ENCODE measurements at regions not wholly inside any gene's neighbourhood (a gene's known extent, or its start where the extent isn't known, plus 50 kb on each side); places are given as distances from the start of the nearest gene placed in this dataset.

- no peak for TF ChIP-seq POLR2AphosphoS5 (IDR thresholded peaks at IDR 0.05; ENCODE audit: insufficient read depth, low read depth, low read length)
- TF ChIP-seq, protein P1, sequence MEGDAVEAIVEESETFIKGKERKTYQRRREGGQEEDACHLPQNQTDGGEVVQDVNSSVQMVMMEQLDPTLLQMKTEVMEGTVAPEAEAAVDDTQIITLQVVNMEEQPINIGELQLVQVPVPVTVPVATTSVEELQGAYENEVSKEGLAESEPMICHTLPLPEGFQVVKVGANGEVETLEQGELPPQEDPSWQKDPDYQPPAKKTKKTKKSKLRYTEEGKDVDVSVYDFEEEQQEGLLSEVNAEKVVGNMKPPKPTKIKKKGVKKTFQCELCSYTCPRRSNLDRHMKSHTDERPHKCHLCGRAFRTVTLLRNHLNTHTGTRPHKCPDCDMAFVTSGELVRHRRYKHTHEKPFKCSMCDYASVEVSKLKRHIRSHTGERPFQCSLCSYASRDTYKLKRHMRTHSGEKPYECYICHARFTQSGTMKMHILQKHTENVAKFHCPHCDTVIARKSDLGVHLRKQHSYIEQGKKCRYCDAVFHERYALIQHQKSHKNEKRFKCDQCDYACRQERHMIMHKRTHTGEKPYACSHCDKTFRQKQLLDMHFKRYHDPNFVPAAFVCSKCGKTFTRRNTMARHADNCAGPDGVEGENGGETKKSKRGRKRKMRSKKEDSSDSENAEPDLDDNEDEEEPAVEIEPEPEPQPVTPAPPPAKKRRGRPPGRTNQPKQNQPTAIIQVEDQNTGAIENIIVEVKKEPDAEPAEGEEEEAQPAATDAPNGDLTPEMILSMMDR (IDR thresholded peaks at IDR 0.05; ENCODE audit: extremely low read depth in 1 of 2, insufficient read depth in 1 of 2, low read depth in 1 of 2, low read length in 2 of 2), result no peak
- no peak for TF ChIP-seq POLR2A (IDR thresholded peaks at IDR 0.05; ENCODE audit: low read depth, low read length)
- TF ChIP-seq MAX (IDR thresholded peaks at IDR 0.05; ENCODE audit: insufficient read depth, insufficient read length), result no peak
- TF ChIP-seq MYC (IDR thresholded peaks at IDR 0.05; ENCODE audit: low read depth, low read length), result no peak
- no peak for TF ChIP-seq EZH2 (IDR thresholded peaks at IDR 0.05; ENCODE audit: borderline replicate concordance, low read depth, low read length, severe bottlenecking)
These were observed 716.5 kb upstream of the PRR20A start for GRCh38 chr13:56424246-56424645.
